ENCODE measurements at regions not wholly inside any gene's neighbourhood (a gene's known extent, or its start where the extent isn't known, plus 50 kb on each side); places are given as distances from the start of the nearest gene placed in this dataset.

- TF ChIP-seq ZFX (IDR thresholded peaks at IDR 0.05) (no peak), CTCF (conservative IDR thresholded peaks at IDR 0.05) (no peak)
These were observed 172.3 kb upstream of the HTR2A start for GRCh38 chr13:47069133-47069532.

GRCh38 chr13:47067306-47067705, 170.5 kb upstream of the HTR2A start:
- TF ChIP-seq CTCF (conservative IDR thresholded peaks at IDR 0.05) (no peak), ZFX (IDR thresholded peaks at IDR 0.05) (no peak)
- H3K27ac ChIP-seq, result no peak overlapping the region

More at GRCh38 chr13:47069133-47069532, 172.3 kb upstream of the HTR2A start:
- no peak overlapping the region for H3K27ac ChIP-seq

- TF ChIP-seq CTCF (conservative IDR thresholded peaks at IDR 0.05) (no peak), ZFX (IDR thresholded peaks at IDR 0.05) (no peak)
- no peak overlapping the region for H3K27ac ChIP-seq
These were observed 169.4 kb upstream of the HTR2A start for GRCh38 chr13:47066226-47066625.

- no peak overlapping the region for H3K27ac ChIP-seq
- no peak for TF ChIP-seq CTCF (conservative IDR thresholded peaks at IDR 0.05)
- no peak for TF ChIP-seq ZFX (IDR thresholded peaks at IDR 0.05)
These were observed 167.5 kb upstream of the HTR2A start for GRCh38 chr13:47064381-47064780.

GRCh38 chr13:47049276-47049989, 152.6 kb upstream of the HTR2A start:
- no peak overlapping the region for H3K27ac ChIP-seq
- no peak for TF ChIP-seq ZFX (IDR thresholded peaks at IDR 0.05)
- no peak for TF ChIP-seq CTCF (conservative IDR thresholded peaks at IDR 0.05)

GRCh38 chr13:47046706-47047105, 149.9 kb upstream of the HTR2A start:
- TF ChIP-seq ZFX (IDR thresholded peaks at IDR 0.05), result no peak
- TF ChIP-seq CTCF (conservative IDR thresholded peaks at IDR 0.05), result no peak
- H3K27ac ChIP-seq, result no peak overlapping the region

- TF ChIP-seq ZFX (IDR thresholded peaks at IDR 0.05), result no peak
- no peak for TF ChIP-seq CTCF (conservative IDR thresholded peaks at IDR 0.05)
- no peak overlapping the region for H3K27ac ChIP-seq
These were observed 148.0 kb upstream of the HTR2A start for GRCh38 chr13:47044842-47045241.

All from C4-2B (cell line).